Neural cell (in vitro differentiated cells): ENCODE measurements at regions not wholly inside any gene's neighbourhood (a gene's known extent, or its start where the extent isn't known, plus 50 kb on each side); places are given as distances from the start of the nearest gene placed in this dataset.
A peak's percentile ranks its signal among the peaks of the same experiment; 100 is the strongest.
"Not testable (repeated sequence)": the region's sequence is repeated elsewhere in the genome, so short reads cannot be mapped to it uniquely, and the experiment has no call there.

ENCODE experiments used
- H2AFZ ChIP-seq: fragments of 200-600, 300-800 bp; sonication (generic), shearing (Covaris generic); 2 replicates; pipeline ENCODE4 v1.6.0; 2014; ENCODE audit warnings: low read depth, mild to moderate bottlenecking, antibody characterized with exemption, low read length, moderate library complexity
- H3F3A ChIP-seq: fragments of 200-600 bp; shearing (Covaris generic); 2 replicates; pipeline ENCODE4 v1.6.1; 2016; ENCODE audit warnings: mild to moderate bottlenecking, moderate library complexity, mixed read lengths, antibody characterized with exemption, low read length; ENCODE audit not compliant: insufficient read depth, poor library complexity, severe bottlenecking
- H3K27ac ChIP-seq: fragments of 200-600, 300-800 bp; sonication (generic), shearing (Covaris generic); 2 replicates; pipeline ENCODE4 v1.5.1; 2014; ENCODE audit warnings: mild to moderate bottlenecking, low read length, moderate library complexity
- H3K27me3 ChIP-seq: fragments of 300-800, 200-600 bp; sonication (generic), shearing (Covaris generic); 2 replicates; pipeline ENCODE4 v1.6.0; 2014; ENCODE audit warnings: mild to moderate bottlenecking, low read depth, low read length, moderate library complexity; ENCODE audit not compliant: insufficient read depth
- H3K36me3 ChIP-seq: fragments of 300-800, 200-600 bp; sonication (generic), shearing (Covaris generic); 2 replicates; pipeline ENCODE4 v1.5.1; 2014; ENCODE audit warnings: mild to moderate bottlenecking, antibody characterized with exemption, low read length, moderate library complexity; ENCODE audit not compliant: insufficient read depth
- H3K4me2 ChIP-seq: fragments of 300-800, 200-600 bp; sonication (generic), shearing (Covaris generic); 2 replicates; pipeline ENCODE4 v1.6.0; 2014; ENCODE audit warnings: mild to moderate bottlenecking, low read length
- H3K4me3 ChIP-seq: fragments of 300-800, 200-600 bp; sonication (generic), shearing (Covaris generic); 2 replicates; pipeline ENCODE4 v1.5.1; 2014; ENCODE audit warnings: mild to moderate bottlenecking, low read length, moderate library complexity
- H3K79me2 ChIP-seq: fragments of 200-600 bp; shearing (Covaris generic); replicated peaks from 2 replicates; pipeline ENCODE4 v1.6.0; 2014; ENCODE audit warnings: mild to moderate bottlenecking, low read length, moderate library complexity; ENCODE audit not compliant: insufficient read depth
- H3K9ac ChIP-seq: fragments of 300-800, 200-600 bp; sonication (generic), shearing (Covaris generic); 2 replicates; pipeline ENCODE4 v1.6.1; 2016; ENCODE audit warnings: mild to moderate bottlenecking, low read length, mixed read lengths
- H3K9me2 ChIP-seq: fragments of 200-600 bp; shearing (Covaris generic); 2 replicates; pipeline ENCODE4 v1.6.1; 2016; ENCODE audit warnings: mild to moderate bottlenecking, low read length, mixed read lengths; ENCODE audit not compliant: insufficient read depth
- H3K9me3 ChIP-seq: fragments of 200-600, 300-800 bp; sonication (generic), shearing (Covaris generic); 2 replicates; pipeline ENCODE4 v1.6.1; 2016; ENCODE audit warnings: mild to moderate bottlenecking, mixed run types, low read length, moderate library complexity, mixed read lengths
- H4K20me1 ChIP-seq: fragments of 200-600 bp; shearing (Covaris generic); 2 replicates; pipeline ENCODE4 v1.6.1; 2016; ENCODE audit warnings: mild to moderate bottlenecking, mixed run types; ENCODE audit not compliant: insufficient read depth
- CTCF ChIP-seq: fragments of 450-650 bp; IDR thresholded peaks from 2 replicates; pipeline ENCODE4 v1.5.1; 2014; ENCODE audit warnings: antibody characterized with exemption, mild to moderate bottlenecking, moderate library complexity; ENCODE audit not compliant: poor library complexity, severe bottlenecking
- EP300 ChIP-seq: fragments of 450-650 bp; conservative IDR thresholded peaks from 2 replicates; pipeline ENCODE4 v1.6.1; 2014; ENCODE audit warnings: antibody characterized with exemption, mild to moderate bottlenecking, moderate library complexity; ENCODE audit not compliant: poor library complexity, severe bottlenecking
- EZH2 ChIP-seq: fragments of 200-600, 300-800 bp; shearing (Covaris generic), sonication (generic); IDR thresholded peaks from 2 replicates; pipeline ENCODE4 v1.6.1; 2014; ENCODE audit warnings: antibody characterized with exemption, low read length, borderline replicate concordance, mild to moderate bottlenecking; ENCODE audit not compliant: insufficient read depth, poor library complexity, severe bottlenecking
- MXI1 ChIP-seq: fragments of 450-650 bp; conservative IDR thresholded peaks from 2 replicates; pipeline ENCODE4 v1.6.1; 2014; ENCODE audit warnings: antibody characterized with exemption, mild to moderate bottlenecking; ENCODE audit not compliant: poor library complexity, severe bottlenecking
- POLR2AphosphoS5 ChIP-seq: IDR thresholded peaks from 2 replicates; pipeline ENCODE4 v1.6.1; 2012
- RAD21 ChIP-seq: fragments of 450-650 bp; conservative IDR thresholded peaks from 2 replicates; pipeline ENCODE4 v1.6.1; 2014; ENCODE audit warnings: antibody characterized with exemption, mild to moderate bottlenecking, moderate library complexity
- REST ChIP-seq: IDR thresholded peaks from 2 replicates; pipeline ENCODE4 v1.6.1; 2012; ENCODE audit warnings: borderline replicate concordance
- SMC3 ChIP-seq: fragments of 450-650 bp; conservative IDR thresholded peaks from 2 replicates; pipeline ENCODE4 v1.6.1; 2014; ENCODE audit warnings: antibody characterized with exemption, mild to moderate bottlenecking, moderate library complexity; ENCODE audit not compliant: poor library complexity
- TAF1 ChIP-seq: IDR thresholded peaks from 2 replicates; pipeline ENCODE4 v1.6.1; 2012; ENCODE audit warnings: low read depth

DNA sequence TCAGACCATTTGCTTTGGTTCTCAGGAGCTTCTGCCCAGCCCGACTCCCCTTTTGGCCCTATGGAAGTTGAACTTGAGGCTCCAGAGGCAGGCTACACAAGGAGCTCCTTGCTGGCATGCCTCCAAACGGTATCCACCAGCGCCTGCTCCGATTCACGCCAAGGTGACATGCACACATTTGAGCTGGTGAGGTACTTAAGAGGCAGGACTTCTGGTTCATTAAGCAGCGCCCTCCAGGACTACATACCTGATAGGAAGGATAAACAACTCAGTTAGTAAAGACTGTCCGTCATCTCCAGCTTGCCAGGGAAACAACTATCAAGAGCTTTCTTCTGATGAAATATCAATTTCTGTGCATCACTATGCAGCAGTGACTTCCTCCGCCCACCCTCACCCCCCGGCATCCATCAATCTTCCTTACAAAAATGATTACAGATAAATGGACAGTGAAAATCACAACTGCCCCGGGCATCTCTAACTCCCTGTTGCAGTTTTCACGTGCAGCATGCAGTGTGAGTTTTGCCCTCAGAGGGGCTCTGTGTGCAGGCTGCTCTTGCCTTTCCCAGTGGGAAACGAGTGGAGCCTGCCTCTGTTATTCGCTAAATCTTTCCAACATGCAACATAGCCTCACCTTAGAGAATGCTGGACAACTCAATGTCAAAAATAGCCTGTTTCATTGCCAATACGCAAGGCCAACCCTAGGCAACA lies 122.9 kb downstream of the ARRDC4 start:
- H3K79me2 ChIP-seq, result no peaks in the 10 kb centered on the region
- no peak overlapping the region for H3K4me2 ChIP-seq
- H3K4me3 ChIP-seq, result no peak overlapping the region
- TF ChIP-seq POLR2AphosphoS5 (no peak), CTCF (no peak)
- no peaks in the 10 kb centered on the region for H3K36me3 ChIP-seq
- H3F3A ChIP-seq, result no peaks in the 10 kb centered on the region
- no peaks in the 10 kb centered on the region for H4K20me1 ChIP-seq
- H3K9me3 ChIP-seq, result no peaks in the 10 kb centered on the region
- H3K9ac ChIP-seq, result no peak overlapping the region
- no peaks in the 10 kb centered on the region for H3K9me2 ChIP-seq
- no peaks in the 10 kb centered on the region for H3K27me3 ChIP-seq
- no peak overlapping the region for H2AFZ ChIP-seq
- no peak overlapping the region for H3K27ac ChIP-seq

DNA sequence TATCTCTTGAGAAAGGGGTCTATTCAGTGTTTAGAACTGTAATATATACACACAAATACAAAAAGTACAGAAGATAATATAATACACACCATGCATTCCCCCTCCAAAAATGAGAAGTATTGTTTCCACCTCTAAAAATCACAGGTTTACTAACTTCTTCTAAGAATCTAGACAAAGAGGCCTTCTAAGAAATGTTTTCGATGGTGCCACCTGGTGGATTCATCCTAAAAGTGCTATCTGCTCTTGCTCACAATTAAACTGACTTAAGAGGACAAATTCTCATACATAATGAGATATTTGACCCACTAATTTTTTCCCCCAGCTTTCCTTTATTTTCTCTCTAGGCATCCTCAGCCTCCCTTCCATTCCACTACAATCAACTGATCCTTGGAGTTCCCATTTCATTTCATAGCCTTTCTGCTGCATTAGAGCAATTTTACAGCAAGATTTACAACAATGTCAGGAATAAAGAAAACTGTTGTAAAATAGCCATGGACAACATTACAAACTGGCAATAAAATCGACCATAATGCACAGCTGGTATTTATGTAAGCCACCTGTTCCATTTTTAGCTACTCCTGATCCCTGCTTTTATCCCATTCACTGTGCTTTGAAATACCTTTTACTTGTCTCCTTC lies 124.6 kb downstream of the ARRDC4 start:
- H3K9me2 ChIP-seq, result no peaks in the 10 kb centered on the region
- no peak overlapping the region for H3K27ac ChIP-seq
- H3K4me3 ChIP-seq, result no peak overlapping the region
- H3K4me2 ChIP-seq, result no peak overlapping the region
- no peaks in the 10 kb centered on the region for H3F3A ChIP-seq
- no peaks in the 10 kb centered on the region for H3K79me2 ChIP-seq
- H2AFZ ChIP-seq, result no peak overlapping the region
- no peaks in the 10 kb centered on the region for H4K20me1 ChIP-seq
- no peak overlapping the region for H3K9ac ChIP-seq
- no peaks in the 10 kb centered on the region for H3K36me3 ChIP-seq
- no peaks in the 10 kb centered on the region for H3K27me3 ChIP-seq
- TF ChIP-seq SMC3 (peak; percentile 81), EZH2 (no peak), MXI1 (no peak), EP300 (no peak), CTCF (peak; percentile 72), REST (no peak), TAF1 (no peak), RAD21 (peak; percentile 72)
- no peaks in the 10 kb centered on the region for H3K9me3 ChIP-seq

- H3K4me2 ChIP-seq, H3K9me3 ChIP-seq, H3F3A ChIP-seq, H3K36me3 ChIP-seq, H3K79me2 ChIP-seq, H4K20me1 ChIP-seq, H3K27ac ChIP-seq, H2AFZ ChIP-seq, H3K9me2 ChIP-seq, H3K4me3 ChIP-seq, H3K9ac ChIP-seq, H3K27me3 ChIP-seq: not testable (repeated sequence)
Measured at GRCh38 chr15:98088307-98088945, 127.9 kb downstream of the ARRDC4 start.

DNA sequence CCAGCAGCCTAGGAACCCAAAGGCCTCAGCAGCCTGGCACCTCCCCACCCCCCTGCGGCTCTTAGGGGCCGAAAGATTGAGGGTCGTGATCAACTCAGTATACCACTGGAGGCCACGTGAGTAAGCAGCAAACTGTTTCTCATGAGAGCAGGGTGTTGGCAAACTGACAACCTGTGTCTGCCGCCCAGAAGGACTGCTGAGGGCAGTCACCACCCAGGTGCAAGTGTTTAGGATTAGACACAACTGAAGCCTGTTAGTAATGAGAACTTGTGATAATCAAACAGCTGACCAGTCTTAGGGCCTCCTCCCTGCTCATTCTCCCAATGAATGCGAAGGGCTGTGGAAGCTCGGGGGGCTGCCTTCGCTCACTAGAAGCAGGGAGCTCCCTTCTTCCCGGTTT lies 128.8 kb downstream of the ARRDC4 start:
- not testable (repeated sequence) for H3K4me3 ChIP-seq, H3K36me3 ChIP-seq, H3K27me3 ChIP-seq, H2AFZ ChIP-seq, H3K27ac ChIP-seq, H3K9me3 ChIP-seq, H3K4me2 ChIP-seq, H3K9ac ChIP-seq, H3F3A ChIP-seq, H3K79me2 ChIP-seq, H4K20me1 ChIP-seq, H3K9me2 ChIP-seq
